ENCODE measurements at regions not wholly inside any gene's neighbourhood (a gene's known extent, or its start where the extent isn't known, plus 50 kb on each side); places are given as distances from the start of the nearest gene placed in this dataset. TPM values are rescaled to one million over a fixed set of nuclear protein-coding genes. Genes with fewer than 3 reads are reported as not detected.
"Not testable (repeated sequence)": the region's sequence is repeated elsewhere in the genome, so short reads cannot be mapped to it uniquely, and the experiment has no call there.

- DNase-seq, result no peak
Measured at GRCh38 chr17:43315858-43316521, 82.2 kb upstream of the RNU2-1 start.

GRCh38 chr17:43315369-43315768 is 81.6 kb upstream of the RNU2-1 start:
- DNase-seq, result no peak

- no peak for DNase-seq
Measured at GRCh38 chr17:43314611-43315011, 80.8 kb upstream of the RNU2-1 start.

GRCh38 chr17:43312011-43312410 is 78.2 kb upstream of the RNU2-1 start:
- DNase-seq, result no peak

GRCh38 chr17:43309505-43310332 is 75.9 kb upstream of the RNU2-1 start:
- no peak for DNase-seq

- no peak for DNase-seq
Measured at GRCh38 chr17:43308999-43309398, 75.2 kb upstream of the RNU2-1 start.

- DNase-seq, result not testable (repeated sequence)
Measured at GRCh38 chr17:43304792-43305191, 71.0 kb upstream of the RNU2-1 start.

GRCh38 chr17:43303049-43303448 is 69.3 kb upstream of the RNU2-1 start:
- DNase-seq, result not testable (repeated sequence)

GRCh38 chr17:43299300-43300076 is 65.7 kb upstream of the RNU2-1 start:
- DNase-seq, result not testable (repeated sequence)

- DNase-seq, result not testable (repeated sequence)
Measured at GRCh38 chr17:43289670-43290069, 55.9 kb upstream of the RNU2-1 start.

- not testable (repeated sequence) for DNase-seq
Measured at GRCh38 chr17:43283606-43284005, 49.8 kb upstream of the RNU2-1 start.

Small RNA genes in the stretch of these regions (small RNA-seq; reads per million reads assigned to genes)
- not detected for gene RF00004 (ENCODE audit: low replicate concordance)
